Inferior parietal cortex (tissue), 1 donor: ENCODE measurements at regions not wholly inside any gene's neighbourhood (a gene's known extent, or its start where the extent isn't known, plus 50 kb on each side); places are given as distances from the start of the nearest gene placed in this dataset.

Experiments used
- DNase-seq: peaks from one replicate; pipeline ENCODE4 v3.0.0-alpha.2; 2016; ENCODE audit errors: extremely low spot score

GRCh38 chr3:106862067-106862466, 515.2 kb upstream of the CCDC54 start:
- DNase-seq = peak; percentile 19

- DNase-seq = no peak
These were observed 499.6 kb upstream of the CCDC54 start for GRCh38 chr3:106877627-106878026.

GRCh38 chr3:106880206-106880605, 497.0 kb upstream of the CCDC54 start:
- no peak for DNase-seq

GRCh38 chr3:106881186-106881585, 496.1 kb upstream of the CCDC54 start:
- DNase-seq = no peak

GRCh38 chr3:106882297-106882696, 494.9 kb upstream of the CCDC54 start:
- no peak for DNase-seq

- DNase-seq = no peak
These were observed 471.2 kb upstream of the CCDC54 start for GRCh38 chr3:106906074-106906473.

GRCh38 chr3:106908181-106908938, 468.9 kb upstream of the CCDC54 start:
- DNase-seq = no peak

- no peak for DNase-seq
These were observed 464.0 kb upstream of the CCDC54 start for GRCh38 chr3:106913111-106913698.

- DNase-seq = no peak
These were observed 463.3 kb upstream of the CCDC54 start for GRCh38 chr3:106913966-106914365.

- no peak for DNase-seq
These were observed 456.6 kb upstream of the CCDC54 start for GRCh38 chr3:106920609-106921008.

GRCh38 chr3:106929081-106929480, 448.2 kb upstream of the CCDC54 start:
- DNase-seq = no peak

GRCh38 chr3:106930086-106930485, 447.2 kb upstream of the CCDC54 start:
- no peak for DNase-seq

GRCh38 chr3:106931904-106932303, 445.3 kb upstream of the CCDC54 start:
- no peak for DNase-seq

GRCh38 chr3:106936337-106936736, 440.9 kb upstream of the CCDC54 start:
- DNase-seq = no peak

GRCh38 chr3:106942051-106942450, 435.2 kb upstream of the CCDC54 start:
- DNase-seq = no peak

GRCh38 chr3:106943071-106943470, 434.2 kb upstream of the CCDC54 start:
- DNase-seq = no peak

GRCh38 chr3:106945435-106945834, 431.8 kb upstream of the CCDC54 start:
- no peak for DNase-seq

- DNase-seq = no peak
These were observed 430.4 kb upstream of the CCDC54 start for GRCh38 chr3:106946866-106947265.

GRCh38 chr3:106957029-106957428, 420.2 kb upstream of the CCDC54 start:
- DNase-seq = no peak

- no peak for DNase-seq
These were observed 414.2 kb upstream of the CCDC54 start for GRCh38 chr3:106962993-106963392.

GRCh38 chr3:106963442-106963841, 413.8 kb upstream of the CCDC54 start:
- peak; percentile 9 for DNase-seq

- no peak for DNase-seq
These were observed 411.9 kb upstream of the CCDC54 start for GRCh38 chr3:106965307-106965706.

- DNase-seq = no peak
These were observed 407.6 kb upstream of the CCDC54 start for GRCh38 chr3:106969596-106969995.

GRCh38 chr3:106981392-106981791, 395.8 kb upstream of the CCDC54 start:
- DNase-seq = no peak
